COLO668 (cell line): ENCODE measurements at regions not wholly inside any gene's neighbourhood (a gene's known extent, or its start where the extent isn't known, plus 50 kb on each side); places are given as distances from the start of the nearest gene placed in this dataset.
"Not testable (repeated sequence)": the region's sequence is repeated elsewhere in the genome, so short reads cannot be mapped to it uniquely, and the experiment has no call there.

Experiments used
- DNase-seq: peaks from one replicate; lab custom pipeline; 2025; ENCODE audit not compliant: unreplicated experiment; lab: John Stamatoyannopoulos, UW

DNA sequence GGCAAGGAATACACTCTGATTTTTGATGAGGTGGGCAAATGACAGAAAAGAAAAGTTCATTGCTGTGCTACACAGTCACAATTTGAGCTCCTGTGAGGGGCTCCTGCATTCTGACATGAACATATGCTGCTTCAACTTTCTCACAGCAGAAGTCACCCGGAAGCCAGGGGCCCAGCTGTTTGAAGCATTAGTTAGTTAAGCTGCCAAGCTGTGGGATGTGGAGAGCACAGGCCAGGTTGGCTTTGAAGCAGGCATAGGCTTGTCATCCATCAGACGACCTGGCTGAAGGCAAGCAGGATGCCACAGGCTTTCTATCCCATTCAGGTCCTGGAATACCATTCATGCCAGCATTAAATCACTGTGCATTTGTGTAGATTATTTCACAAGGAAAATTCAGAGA lies 63.1 kb downstream of the MTNR1B start:
- no peak for DNase-seq

DNA sequence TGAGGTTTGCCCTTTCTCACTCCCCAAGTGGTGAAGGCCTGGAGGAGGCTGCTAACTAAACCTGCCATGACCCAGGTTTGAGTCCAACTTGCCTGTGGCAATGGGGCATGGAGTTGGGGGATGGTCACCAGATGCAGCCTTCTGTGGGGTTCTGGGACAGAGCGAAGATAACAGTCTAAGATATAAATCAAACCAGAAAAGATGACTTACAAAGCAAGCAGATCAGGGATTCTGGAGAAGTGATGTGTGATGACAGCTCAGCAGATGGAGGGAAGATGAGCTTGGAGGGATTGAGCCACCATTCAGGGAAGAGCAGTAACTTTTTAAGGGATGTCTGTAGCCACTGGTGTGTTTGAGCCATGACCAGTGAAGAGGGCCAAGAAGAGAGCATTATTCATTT lies 63.6 kb downstream of the MTNR1B start:
- no peak for DNase-seq

DNA sequence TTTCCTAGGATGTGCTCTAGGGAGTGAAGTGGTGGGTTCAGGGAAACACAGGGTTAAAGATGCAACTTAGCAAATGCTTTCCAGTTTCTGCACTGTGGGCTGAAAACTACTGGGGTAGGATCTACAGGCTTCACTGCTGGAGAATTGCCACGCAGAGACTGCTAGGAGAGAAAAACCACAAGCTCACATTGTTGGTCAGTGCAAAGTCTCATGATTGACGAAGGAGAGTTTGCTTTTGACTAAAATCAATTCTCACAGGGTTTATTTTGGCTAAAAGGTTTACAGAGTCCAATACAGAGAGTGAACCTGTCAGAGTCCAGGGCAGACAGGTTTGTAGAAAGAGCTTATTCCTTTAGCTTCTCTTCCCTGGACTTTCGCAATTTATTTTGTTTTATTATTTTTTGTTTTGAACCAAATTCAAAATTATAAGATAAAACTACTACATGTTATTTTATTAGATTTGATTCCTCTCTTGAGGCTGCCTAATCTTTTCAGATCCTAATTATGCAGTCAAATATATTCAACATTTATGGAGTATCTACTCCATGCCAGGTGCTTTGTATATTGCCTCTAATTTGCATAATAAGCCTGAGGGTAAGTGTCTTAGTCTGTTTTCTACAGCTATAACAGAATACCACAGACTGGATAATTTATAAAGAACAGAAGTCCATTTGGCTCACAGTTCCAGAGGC lies 64.7 kb downstream of the MTNR1B start:
- no peak for DNase-seq

DNA sequence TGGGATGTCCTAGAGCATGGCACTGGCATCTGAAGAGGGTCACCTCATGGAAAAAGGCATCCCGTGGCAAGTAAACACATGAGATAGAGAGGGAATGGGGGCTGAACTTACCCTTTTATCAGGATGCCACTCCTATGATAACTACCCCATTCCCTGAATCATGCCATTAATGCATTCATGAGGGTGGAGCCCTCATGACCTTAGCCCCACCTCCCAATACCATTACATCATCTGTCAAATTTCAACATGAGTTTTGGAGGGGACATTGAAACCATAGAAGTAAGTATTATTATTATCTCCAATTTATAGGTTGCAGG lies 65.2 kb downstream of the MTNR1B start:
- no peak for DNase-seq

DNA sequence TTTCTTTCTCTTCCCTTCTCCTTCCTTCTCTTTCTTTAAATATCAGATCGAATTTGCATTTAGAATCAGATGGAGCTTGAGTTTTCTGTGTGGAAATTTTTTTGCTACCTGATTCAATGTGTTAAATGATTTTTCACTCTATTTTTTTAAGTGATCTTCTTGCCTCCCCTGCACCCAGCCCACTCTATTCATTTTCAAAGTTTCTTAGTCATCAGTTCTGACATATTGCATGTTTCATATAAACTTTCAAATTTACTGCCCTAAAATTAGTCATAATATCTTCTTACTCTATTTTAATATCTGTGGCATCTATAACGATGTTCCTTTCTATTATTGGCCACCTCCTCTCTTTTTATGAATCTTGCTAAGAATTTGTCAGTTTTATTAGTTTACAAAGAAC lies 69.1 kb downstream of the MTNR1B start:
- no peak for DNase-seq

DNA sequence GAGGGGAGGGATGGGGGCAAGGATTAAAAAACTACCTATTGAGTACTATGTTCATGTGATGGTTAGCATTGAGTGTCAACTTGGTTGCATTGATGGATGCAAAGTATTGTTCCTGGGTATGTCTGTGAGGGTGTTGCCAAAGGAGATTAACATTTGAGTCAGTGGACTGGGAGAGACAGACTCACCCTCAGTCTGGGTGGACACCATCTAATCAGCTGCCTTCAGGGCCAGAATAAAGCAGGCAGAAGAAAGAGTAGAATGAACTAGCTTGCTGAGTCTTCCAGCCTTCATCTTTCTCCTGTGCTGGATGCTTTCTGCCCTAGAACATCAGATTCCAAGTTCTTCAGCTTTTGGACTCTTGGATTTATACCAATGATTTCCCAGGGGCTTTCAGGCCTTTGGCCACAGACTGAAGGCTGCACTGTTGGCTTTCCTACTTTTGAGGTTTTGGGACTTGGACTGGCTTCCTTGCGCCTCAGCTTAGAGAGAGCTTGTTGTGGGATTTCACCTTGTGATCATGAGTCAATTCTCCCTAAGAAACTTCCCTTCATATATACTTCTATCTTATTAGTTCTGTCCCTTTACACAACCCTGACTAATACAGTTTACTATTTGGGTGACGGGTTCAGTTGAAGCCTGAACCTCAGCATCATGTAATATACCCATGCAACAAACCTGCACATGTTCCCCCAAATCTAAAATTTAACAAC lies 70.2 kb downstream of the MTNR1B start:
- DNase-seq: no peak

DNA sequence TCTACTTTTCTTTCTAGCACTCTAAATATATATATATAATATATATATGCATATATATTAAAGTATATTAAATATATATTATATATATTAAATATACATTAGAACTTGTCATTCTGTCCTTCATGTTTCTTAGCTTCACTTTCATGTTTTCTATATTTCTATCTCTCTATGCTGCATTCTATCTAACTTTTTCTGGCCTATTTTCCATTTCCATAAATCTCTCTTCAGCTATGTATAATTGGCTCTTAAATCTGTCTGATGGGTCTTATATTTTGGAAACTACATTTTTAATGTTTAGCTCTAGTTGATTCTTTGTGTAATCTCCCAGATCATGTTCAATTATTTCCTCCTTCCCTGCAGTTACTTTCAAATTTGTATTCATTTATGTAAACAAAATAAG lies 72.2 kb downstream of the MTNR1B start:
- DNase-seq: no peak

DNA sequence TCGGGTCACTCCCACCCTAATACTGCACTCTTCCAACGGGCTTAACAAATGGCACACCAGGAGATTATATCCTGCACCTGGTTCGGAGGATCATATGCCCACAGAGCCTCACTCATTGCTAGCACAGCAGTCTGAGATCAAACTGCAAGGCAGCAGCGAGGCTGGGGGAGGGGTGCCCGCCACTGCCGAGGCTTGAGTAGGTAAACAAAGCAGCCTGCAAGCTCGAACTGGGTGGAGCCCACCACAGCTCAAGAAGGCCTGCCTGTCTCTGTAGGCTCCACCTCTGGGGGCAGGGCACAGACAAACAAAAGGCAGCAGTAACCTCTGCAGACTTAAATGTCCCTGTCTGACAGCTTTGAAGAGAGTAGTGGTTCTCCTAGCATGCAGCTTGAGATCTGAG lies 73.7 kb downstream of the MTNR1B start:
- DNase-seq: not testable (repeated sequence)

DNA sequence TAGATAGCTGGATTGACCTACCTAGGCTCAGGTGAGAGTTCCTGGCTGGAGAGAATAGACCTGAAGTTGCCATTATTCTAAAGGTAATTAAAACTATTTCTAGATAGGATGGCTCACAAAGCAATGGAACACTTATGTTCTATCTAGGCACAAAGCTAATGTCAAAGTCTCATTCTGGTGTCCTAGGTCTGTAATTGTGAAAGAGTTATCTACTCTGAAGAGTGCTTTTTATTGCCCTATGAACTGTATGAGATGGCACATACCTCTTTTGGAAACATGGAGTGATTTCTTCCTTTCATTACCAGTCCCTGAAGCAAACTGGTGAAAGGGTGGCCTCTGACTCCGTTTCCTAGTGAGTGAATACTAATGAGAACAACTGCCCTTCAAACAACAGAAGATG lies 80.3 kb downstream of the MTNR1B start:
- no peak for DNase-seq

DNA sequence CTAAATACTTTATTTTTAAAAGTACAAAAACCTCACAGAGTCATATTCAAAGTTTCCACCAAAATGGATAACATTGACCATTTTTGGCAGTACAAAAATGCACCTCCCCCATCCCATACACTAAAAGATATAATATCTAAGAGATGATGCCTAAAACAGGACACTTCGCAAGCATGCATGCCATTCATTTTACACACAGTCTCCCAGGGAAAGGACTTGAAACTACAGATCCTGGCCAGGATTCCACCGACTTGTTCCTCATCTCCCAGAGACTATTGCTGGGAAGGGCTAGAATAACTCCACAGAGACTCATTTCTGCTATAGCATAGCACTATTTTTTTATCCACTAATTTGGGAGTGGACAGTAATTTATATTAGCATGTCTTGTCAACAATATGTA lies 81.7 kb downstream of the MTNR1B start:
- DNase-seq: no peak

DNA sequence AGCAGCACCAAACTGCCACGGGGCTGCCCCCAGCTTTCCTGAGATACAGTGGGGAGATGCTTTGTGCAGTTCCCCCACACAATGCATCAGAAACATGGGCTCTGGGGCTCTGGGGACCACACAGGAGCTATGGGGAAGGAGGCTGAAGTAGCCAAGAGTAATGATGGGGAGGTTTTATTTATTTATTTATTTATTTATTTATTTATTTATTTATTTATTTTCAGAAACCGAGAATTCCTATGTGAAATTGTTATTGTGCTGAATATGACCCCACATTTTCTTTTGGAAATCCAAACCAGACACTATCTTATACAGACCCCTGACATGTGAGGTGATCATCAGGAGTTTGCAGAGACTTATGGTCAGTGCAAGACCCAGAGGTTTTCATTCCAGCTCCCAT lies 84.4 kb downstream of the MTNR1B start:
- no peak for DNase-seq

DNA sequence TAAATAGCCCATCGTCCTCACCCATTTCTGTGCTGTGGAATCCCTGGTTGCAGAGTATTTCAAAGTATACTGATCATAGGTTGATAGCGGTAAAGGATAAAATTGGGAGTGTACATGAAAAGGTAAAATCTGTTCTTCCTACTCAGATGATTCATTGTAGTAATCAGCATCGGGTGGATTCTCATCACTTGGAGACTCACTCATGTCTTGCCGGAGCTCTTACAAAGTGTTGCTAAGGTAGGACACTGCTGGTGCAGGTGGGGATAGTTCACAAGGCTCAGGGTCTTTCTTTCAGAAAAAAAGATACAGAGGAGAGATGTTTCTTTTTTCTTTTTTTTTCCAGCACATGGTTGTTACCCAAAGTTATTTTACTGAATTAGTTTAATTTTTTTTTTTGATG lies 84.8 kb downstream of the MTNR1B start:
- no peak for DNase-seq

DNA sequence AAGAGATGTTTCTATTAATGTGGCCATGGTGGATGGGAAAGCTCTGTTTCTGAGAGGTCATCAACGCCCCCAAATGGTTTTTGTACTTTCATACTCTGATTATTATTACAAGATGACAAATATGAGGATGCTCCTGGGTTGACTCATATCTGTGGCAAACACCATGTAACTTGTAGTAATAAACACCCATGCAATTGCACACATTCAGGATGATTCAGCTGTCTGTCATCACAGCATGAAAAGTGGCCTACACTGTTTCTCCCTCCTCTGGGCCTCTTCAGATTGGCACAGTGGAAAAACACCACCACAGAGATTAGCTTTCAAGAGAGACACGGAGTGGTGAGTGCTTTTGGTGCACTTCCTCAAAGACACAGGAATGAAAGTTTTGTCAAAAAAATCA lies 85.4 kb downstream of the MTNR1B start:
- DNase-seq: no peak

DNA sequence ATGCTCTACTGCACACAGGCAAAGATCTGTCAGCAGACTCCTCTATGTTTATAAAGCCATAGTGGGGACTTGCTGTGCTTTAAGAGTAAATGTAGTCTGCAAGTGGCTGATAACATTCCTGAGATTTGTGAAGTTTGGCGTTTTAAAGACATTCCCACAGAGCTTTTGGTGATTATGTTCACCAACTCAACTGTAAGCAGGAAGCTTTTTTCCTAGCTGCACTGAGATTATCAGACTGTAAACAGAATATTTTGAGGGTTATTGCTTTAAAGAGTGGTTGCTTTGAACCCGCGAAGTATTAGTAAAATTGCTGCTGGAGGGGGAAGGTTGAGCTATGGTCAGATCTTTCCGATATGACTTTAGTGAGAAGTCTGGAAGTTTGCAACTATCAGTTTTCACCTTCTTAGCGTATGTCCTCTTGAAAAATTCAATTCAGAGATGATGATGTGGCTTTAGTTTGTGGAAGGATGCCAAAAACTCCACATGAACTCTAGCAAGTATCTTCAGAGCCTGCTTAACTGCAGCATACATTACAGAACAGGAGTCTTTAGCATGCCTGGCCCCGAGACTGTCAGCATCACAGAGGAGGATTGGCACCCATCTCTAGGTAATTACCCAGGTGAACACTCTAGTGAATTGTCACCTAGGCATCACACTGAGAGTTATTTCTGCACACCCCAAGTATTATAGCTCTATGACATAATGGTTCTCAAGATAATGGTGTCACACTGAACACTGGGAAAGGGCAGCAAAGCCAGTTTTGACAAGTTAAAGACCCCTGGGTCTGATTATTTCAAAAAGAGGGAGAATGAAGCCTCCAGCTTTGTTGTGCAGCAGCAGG lies 89.9 kb downstream of the MTNR1B start:
- no peak for DNase-seq

DNA sequence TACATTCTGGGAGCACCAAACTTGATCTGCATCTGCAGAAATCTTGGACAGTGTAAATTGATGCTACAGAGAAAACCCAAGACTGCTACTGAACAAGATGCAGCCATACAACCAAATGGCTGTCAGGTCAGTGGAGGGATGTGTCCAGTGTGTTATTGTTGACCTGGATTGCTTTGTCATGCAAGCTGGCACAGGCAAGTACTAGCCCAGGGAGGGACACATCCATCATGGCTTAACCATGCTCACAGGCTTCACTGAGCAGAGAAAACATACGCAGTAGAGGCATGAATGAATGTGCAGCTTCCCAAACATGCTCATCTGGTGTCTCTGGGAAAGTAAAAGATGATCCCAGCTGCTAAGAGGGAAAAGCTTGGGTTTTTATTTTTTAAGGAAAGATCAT lies 93.6 kb downstream of the MTNR1B start:
- DNase-seq: no peak

DNA sequence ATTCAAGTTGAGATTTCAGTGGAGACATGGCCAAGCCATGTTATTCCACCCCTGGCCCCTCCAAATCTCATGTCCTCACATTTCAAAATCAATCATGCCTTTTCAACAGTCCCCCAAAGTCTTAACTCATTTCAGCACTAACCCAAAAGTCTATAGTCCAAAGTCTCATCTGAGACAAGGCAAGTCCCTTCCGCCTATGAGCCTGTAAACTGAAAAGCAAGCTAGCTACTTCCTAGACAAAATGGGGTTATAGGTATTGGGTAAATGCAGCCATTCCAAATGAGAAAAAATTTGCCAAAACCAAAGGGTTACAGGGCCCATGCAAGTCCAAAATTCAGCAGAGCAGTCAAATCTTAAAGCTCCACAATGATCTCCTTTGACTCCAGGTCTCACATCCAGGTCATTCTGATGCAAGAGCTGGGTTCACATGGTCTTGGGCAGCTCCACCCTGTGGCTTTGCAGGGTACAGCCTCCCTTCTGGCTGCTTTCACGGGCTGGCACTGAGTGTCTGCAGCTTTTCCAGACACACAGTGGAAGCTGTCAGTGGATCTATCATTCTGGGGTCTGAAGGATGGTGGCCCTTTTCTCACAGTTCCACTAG lies 95.7 kb downstream of the MTNR1B start:
- DNase-seq: not testable (repeated sequence)

DNA sequence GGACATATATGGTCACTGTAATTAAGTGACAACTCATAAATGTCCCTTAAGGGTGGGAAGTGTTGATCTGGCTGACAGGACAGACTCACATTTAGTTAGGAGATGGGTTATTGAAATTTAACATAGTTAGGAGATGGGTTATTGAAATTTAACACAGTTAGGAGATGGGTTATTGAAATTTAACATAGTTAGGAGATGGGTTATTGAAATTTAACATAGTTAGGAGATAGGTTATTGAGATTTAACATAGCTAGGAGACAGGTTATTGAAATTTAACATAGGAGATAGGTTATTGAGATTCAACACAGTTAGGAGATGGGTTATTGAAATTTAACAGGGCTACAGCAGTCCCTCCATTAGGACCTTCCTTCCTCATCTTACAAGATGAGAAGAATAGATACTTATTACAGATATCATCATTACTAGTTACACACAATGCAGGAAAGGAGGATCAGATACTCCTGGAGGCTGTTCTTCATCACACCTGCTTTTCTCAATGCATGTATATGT lies 98.5 kb downstream of the MTNR1B start:
- no peak for DNase-seq

DNA sequence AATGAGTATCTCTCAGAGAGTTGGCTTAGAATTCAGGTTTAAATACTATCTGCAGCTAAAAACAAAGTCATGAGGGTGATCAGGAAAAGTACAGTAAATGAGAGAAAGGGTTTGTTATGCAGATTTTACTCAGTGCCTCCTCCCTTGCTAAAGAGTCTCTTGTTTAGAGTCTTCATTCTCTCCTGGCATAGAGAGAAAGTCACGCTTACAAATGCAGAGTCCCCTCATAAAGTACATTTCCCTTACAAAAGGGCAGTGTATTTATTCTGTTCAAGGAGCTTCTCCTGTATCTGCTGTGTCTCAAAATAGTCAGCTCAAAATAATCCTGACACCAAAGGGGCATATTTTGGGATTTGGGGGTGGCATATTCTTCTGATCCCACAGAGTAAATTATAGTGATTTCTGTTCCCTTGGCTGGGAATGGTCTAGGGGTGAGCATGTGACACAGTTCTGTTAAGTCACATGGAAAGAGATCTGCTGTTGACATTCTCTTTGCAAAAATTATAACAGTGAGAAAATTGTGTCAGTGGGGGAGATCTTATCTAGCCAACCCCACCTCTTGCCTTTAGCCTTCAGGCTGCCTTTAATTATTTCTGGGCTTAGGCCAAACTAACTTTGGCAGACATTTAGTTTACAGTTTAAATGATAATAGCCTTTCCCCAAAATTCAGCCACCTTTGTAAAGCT lies 102.9 kb downstream of the MTNR1B start:
- DNase-seq: no peak

DNA sequence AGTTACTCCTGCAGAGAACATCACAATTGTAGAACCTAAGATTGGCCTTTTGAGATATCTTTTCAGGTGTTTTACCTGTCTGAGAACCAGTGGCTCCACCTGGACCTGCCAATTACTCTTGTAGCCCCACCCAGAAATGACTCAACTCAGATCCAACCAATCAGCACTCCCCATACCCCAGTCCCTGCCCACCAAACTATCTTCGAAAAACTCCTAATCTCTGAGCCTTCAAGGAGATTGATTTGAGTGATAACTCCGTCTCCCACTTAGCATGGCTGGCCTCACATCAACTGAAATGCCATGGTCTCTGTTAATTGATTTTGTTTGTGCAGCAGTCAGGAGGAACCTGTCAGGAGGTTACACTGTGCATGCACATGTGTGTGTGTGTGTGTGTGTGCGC lies 103.6 kb downstream of the MTNR1B start:
- no peak for DNase-seq

DNA sequence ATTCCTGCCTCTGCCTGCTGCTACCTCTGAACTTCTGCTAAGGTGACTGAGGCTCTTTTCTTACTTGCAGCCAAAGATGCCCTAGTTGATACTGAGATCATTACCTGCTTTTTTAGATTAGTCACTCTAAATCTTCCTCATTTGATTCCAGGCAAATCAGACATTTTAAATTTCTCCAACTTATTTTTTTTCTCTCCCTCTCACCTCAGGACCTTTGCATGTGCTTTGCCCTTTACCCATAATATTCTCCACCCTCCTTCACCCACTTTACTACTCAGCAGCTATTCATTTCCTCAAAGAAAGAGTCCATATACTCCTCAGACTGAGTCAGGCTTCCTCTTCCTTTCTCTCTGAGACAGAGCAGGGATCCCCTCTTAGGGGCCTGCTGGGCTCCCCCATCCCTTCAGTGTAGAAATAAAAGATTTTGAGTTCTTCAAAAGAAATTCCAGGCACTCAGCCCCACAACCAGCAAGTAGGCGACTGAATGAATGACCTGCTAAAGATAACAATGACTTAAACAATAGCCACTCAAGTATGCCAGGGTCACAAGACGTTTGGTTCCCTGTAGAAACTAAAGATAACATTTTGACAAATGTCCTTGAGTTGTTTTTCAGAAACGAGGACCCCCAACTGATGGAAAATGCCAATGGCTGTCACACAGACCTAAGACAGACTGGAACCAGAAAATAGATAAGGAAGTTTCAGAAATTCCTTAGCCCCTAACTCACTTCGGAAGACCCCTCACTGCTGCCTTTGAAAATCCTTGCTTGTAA lies 104.2 kb downstream of the MTNR1B start:
- no peak for DNase-seq
